ENCODE measurements at regions not wholly inside any gene's neighbourhood (a gene's known extent, or its start where the extent isn't known, plus 50 kb on each side); places are given as distances from the start of the nearest gene placed in this dataset.

- Histone ChIP-seq H3K79me1 (ENCODE audit: low read depth, low read length) (no peaks in the 10 kb centered on the region), H4K8ac (ENCODE audit: extremely low read depth, insufficient read depth, low read length) (no peak overlapping the region), H3K4me2 (ENCODE audit: insufficient read depth in 1 of 2, low read depth in 2 of 2, low read length in 2 of 2) (no peak overlapping the region), H2BK15ac (ENCODE audit: low read length) (no peak overlapping the region), H2AK5ac (ENCODE audit: low read depth, low read length) (no peak overlapping the region), H4K5ac (ENCODE audit: insufficient read length, low read depth, low read length) (no peak overlapping the region), H3K18ac (ENCODE audit: extremely low read depth, low read length) (no peak overlapping the region), H2BK12ac (ENCODE audit: low read depth, low read length) (no peak overlapping the region), H3K27ac (ENCODE audit: low read depth, low read length) (no peak overlapping the region), H3K23me2 (ENCODE audit: low read depth, low read length) (no peaks in the 10 kb centered on the region), H3K9ac (replicated peaks in 1 of 4; ENCODE audit: extremely low read depth in 1 of 4, low read depth in 3 of 4, low read length in 3 of 4) (no peak overlapping the region), H4K91ac (replicated peaks; ENCODE audit: insufficient read length, low read length) (no peak overlapping the region), H2BK120ac (replicated peaks; ENCODE audit: low read depth, low read length) (no peak overlapping the region), H3K4me1 (replicated peaks in 1 of 4; ENCODE audit: control insufficient read depth in 3 of 4, insufficient read depth in 4 of 4, low read length in 3 of 4) (no peaks in the 10 kb centered on the region), H2BK20ac (ENCODE audit: low read length) (no peak overlapping the region), H3K23ac (ENCODE audit: insufficient read length) (no peak overlapping the region), H3K4ac (replicated peaks; ENCODE audit: insufficient read length, low read depth, low read length) (no peak overlapping the region), H3K4me3 (ENCODE audit: extremely low read depth in 1 of 4, insufficient read depth in 2 of 4, low read depth in 3 of 4, low read length in 4 of 4) (no peak overlapping the region), H3K56ac (replicated peaks; ENCODE audit: insufficient read length, low read depth, low read length) (no peak overlapping the region), H2AFZ (ENCODE audit: low read length) (no peak overlapping the region), H3K79me2 (ENCODE audit: control insufficient read depth in 1 of 2, insufficient read depth in 2 of 2, low read length in 2 of 2) (no peaks in the 10 kb centered on the region), H3K14ac (ENCODE audit: insufficient read length) (no peak overlapping the region), H3K36me3 (ENCODE audit: control insufficient read depth in 2 of 4, insufficient read depth in 4 of 4, low read length in 3 of 4) (no peaks in the 10 kb centered on the region), H2BK5ac (ENCODE audit: low read depth, low read length) (no peak overlapping the region), H3K9me3 (ENCODE audit: insufficient read depth in 2 of 2, low read depth in 1 of 2, low read length in 1 of 2) (no peaks in the 10 kb centered on the region), H4K20me1 (replicated peaks in 1 of 2; ENCODE audit: control insufficient read depth in 1 of 2, insufficient read depth in 2 of 2, low read length in 2 of 2) (no peaks in the 10 kb centered on the region), H3K27me3 (replicated peaks in 1 of 4; ENCODE audit: control insufficient read depth in 3 of 4, extremely low read depth in 1 of 4, insufficient read depth in 3 of 4, low read length in 3 of 4) (no peaks in the 10 kb centered on the region)
- DNase-seq (ENCODE audit: low read depth in 1 of 2, low spot score in 2 of 2) (no peak), FAIRE-seq (no peak)
- TF ChIP-seq JUN (IDR thresholded peaks at IDR 0.05; ENCODE audit: low read depth, low read length): no peak
- no peak for TF ChIP-seq RBBP5 (IDR thresholded peaks at IDR 0.05; ENCODE audit: borderline replicate concordance, low read depth, low read length)
- TF ChIP-seq BRCA1 (IDR thresholded peaks at IDR 0.05; ENCODE audit: low read depth, low read length): no peak
- no peak for TF ChIP-seq RXRA (IDR thresholded peaks at IDR 0.05; ENCODE audit: insufficient read depth, low read depth, low read length)
- no peak for TF ChIP-seq TAF7 (optimal IDR thresholded peaks at IDR 0.05; ENCODE audit: borderline replicate concordance, low read depth, low read length)
- no peak for TF ChIP-seq TCF12 (IDR thresholded peaks at IDR 0.05; ENCODE audit: low read depth, low read length)
- no peak for TF ChIP-seq CBX5 (IDR thresholded peaks at IDR 0.05; ENCODE audit: low read depth, low read length)
- CTCF ChIA-PET (ENCODE audit: partially characterized antibody): no interaction called here
- 88% methylated on average over 2 of the region's 2 CpGs; no CpG with 5 or more reads in 1 of the 2 experiments for WGBS, 2 experiments (ENCODE audit: extremely low coverage in 1 of 2, insufficient coverage in 1 of 2, insufficient read length in 1 of 2, insufficient replicate concordance in 2 of 2, low coverage in 1 of 2, low lambda C conversion rate in 2 of 2, missing lambda C conversion rate in 1 of 2)
- POLR2A ChIA-PET (ENCODE audit: partially characterized antibody): no interaction called here
Observed at GRCh38 chr4:32087211-32087610, 1367.0 kb downstream of the PCDH7 start.
